ENCODE measurements at regions not wholly inside any gene's neighbourhood (a gene's known extent, or its start where the extent isn't known, plus 50 kb on each side); places are given as distances from the start of the nearest gene placed in this dataset.

DNA sequence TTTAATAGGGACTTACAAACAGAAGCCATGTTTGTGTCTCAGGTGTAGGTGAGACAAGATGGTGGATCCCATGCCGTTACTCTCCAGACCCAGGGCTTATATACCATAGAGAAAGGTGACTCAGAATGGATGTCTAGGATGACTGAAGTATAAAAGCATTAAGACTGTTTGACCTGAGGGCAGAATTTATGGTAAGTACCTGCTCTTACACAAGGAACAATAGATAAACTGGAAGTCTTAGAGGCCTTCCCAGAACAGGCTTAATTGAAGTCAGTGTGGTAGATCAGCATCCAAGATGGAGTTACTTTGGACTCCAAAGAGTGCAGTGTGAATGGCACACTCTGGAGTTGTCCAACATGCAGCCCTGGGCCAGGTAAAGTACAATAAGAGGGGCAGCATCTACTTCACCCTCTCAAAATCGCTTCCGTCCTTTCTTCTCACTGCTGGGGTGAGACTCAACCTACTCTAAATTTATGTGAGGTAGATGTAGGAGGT is 387.0 kb upstream of the DDI1 start:
- no peak for TF ChIP-seq MZF1 (CRISPR knock-in tag; IDR thresholded peaks at IDR 0.05; ENCODE audit: borderline replicate concordance)
- TF ChIP-seq, protein P1, sequence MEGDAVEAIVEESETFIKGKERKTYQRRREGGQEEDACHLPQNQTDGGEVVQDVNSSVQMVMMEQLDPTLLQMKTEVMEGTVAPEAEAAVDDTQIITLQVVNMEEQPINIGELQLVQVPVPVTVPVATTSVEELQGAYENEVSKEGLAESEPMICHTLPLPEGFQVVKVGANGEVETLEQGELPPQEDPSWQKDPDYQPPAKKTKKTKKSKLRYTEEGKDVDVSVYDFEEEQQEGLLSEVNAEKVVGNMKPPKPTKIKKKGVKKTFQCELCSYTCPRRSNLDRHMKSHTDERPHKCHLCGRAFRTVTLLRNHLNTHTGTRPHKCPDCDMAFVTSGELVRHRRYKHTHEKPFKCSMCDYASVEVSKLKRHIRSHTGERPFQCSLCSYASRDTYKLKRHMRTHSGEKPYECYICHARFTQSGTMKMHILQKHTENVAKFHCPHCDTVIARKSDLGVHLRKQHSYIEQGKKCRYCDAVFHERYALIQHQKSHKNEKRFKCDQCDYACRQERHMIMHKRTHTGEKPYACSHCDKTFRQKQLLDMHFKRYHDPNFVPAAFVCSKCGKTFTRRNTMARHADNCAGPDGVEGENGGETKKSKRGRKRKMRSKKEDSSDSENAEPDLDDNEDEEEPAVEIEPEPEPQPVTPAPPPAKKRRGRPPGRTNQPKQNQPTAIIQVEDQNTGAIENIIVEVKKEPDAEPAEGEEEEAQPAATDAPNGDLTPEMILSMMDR (CRISPR knock-in tag; IDR thresholded peaks at IDR 0.05), result no peak
- TF ChIP-seq TCF7L2 (IDR thresholded peaks at IDR 0.05; ENCODE audit: low read depth, low read length), result no peak
- TF ChIP-seq MIXL1 (CRISPR knock-in tag; IDR thresholded peaks at IDR 0.05), result no peak
- no peak for TF ChIP-seq BHLHE40 (IDR thresholded peaks at IDR 0.05; ENCODE audit: low read length)
- no peak for TF ChIP-seq ZNF670 (CRISPR knock-in tag; IDR thresholded peaks at IDR 0.05; ENCODE audit: borderline replicate concordance)
- no peak for TF ChIP-seq NCOA5 (CRISPR knock-in tag; IDR thresholded peaks at IDR 0.05)
- no peak for TF ChIP-seq ELF4 (CRISPR knock-in tag; IDR thresholded peaks at IDR 0.05; ENCODE audit: borderline replicate concordance)
- no peak for TF ChIP-seq POLR2AphosphoS5 (IDR thresholded peaks at IDR 0.05; ENCODE audit: low read depth, low read length)

Data from HepG2 (cell line).